ENCODE measurements at regions not wholly inside any gene's neighbourhood (a gene's known extent, or its start where the extent isn't known, plus 50 kb on each side); places are given as distances from the start of the nearest gene placed in this dataset.

GRCh38 chr2:82172483-82172882, 1867.9 kb upstream of the LRRTM1 start:
- no peak for TF ChIP-seq CTCF (IDR thresholded peaks at IDR 0.05)
- TF ChIP-seq SIN3A (IDR thresholded peaks at IDR 0.05; ENCODE audit: borderline replicate concordance, insufficient read depth, low read depth, low read length), result no peak
- no peak for TF ChIP-seq POLR2AphosphoS5 (IDR thresholded peaks at IDR 0.05; ENCODE audit: low read depth, low read length)
- TF ChIP-seq TCF7L2 (IDR thresholded peaks at IDR 0.05; ENCODE audit: low read depth, low read length), result no peak
- TF ChIP-seq REST (IDR thresholded peaks at IDR 0.05; ENCODE audit: insufficient read depth in 1 of 2, low read depth in 2 of 2, low read length in 1 of 2), result no peak

Data from Panc1 (cell line).